ENCODE measurements at regions not wholly inside any gene's neighbourhood (a gene's known extent, or its start where the extent isn't known, plus 50 kb on each side); places are given as distances from the start of the nearest gene placed in this dataset.

DNA sequence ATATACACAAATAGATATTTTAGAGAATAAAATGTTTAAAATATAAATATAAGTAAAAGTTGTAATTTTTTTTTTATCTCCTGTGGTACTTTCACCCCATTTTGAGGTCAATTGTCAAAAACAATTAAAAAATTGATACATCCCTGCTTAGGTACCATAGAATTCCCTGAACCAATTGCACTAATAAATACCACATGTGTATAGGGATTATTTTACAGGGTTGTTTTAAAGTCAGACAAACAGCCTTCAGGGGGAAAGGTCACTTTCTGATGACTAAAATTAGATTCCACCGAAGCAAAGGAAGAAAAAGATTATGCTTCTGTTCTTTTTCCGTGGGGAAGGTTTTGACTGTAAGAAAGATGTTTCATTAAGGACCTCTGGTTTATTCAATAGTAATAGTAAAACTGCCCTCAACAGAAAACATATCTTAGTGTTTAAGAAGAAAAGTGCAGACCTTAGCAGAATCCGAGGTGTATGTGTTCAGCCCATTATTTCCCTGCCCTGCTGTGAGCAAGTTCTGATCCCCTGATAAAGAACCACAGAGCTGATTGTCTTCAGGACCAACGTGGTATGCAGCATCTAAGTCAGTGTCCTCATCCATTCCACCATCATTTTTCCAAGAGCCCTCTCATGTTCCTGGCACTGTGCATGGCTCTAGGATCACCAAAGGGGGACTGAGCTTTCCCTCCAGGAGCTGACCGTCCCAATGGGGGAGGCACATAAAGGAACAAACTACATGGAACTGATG lies 132.9 kb upstream of the IL12A start:
- CTCF ChIA-PET = no interaction called here

DNA sequence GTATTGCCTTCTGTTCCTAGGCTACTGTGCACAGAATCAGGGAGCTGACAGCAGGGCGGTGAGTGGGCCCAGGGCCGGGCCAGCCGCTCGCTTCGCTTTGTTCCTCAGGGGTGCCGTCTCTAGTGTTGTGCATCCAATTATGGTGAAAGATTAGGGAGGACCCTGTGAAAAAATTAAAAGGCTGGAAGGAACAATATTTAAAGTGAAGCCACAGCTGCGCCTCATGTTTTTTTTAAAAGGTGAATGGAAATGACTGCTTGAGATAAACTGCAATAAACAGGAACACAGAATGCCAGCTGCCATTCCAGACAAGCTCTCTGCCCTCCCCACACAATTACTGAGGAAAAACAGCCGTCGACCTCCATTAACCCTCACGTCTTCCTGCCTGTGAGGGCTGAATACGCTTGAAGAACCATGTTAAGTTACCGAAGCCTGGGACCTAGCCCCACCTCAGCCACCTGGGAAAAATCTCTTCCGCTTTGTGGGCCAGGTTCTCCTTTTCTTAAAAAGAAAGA lies 132.0 kb upstream of the IL12A start:
- H3K4me1 ChIP-seq (ENCODE audit: control insufficient read depth in 2 of 2, insufficient read depth in 2 of 2, low read length in 2 of 2) = no peaks in the 10 kb centered on the region
- CTCF ChIA-PET = no interaction called here
- intact Hi-C loops (cut with micrococcal nuclease) = no loop called here
- POLR2A ChIA-PET = no interaction called here
- no peaks in the 10 kb centered on the region for H3K36me3 ChIP-seq (ENCODE audit: control insufficient read depth in 2 of 3, insufficient read depth in 3 of 3, low read length in 3 of 3)
- no peak overlapping the region for H3K27ac Mint-ChIP-seq
- H3K9me3 Mint-ChIP-seq = no peaks in the 10 kb centered on the region
- DNase-seq (no peak), ATAC-seq (no peak)
- H3K36me3 Mint-ChIP-seq = no peaks in the 10 kb centered on the region
- no peak overlapping the region for H3K4me3 Mint-ChIP-seq
- no peak overlapping the region for H3K4me3 ChIP-seq (ENCODE audit: low read length)
- H3K4me1 Mint-ChIP-seq = peaks cover 0 to 8% (median 4%) of the 10 kb centered on the region in 7 donors
- H3K27me3 ChIP-seq (ENCODE audit: control insufficient read depth in 2 of 2, insufficient read depth in 2 of 2, low read length in 2 of 2) = no peaks in the 10 kb centered on the region
- H3K27ac ChIP-seq (ENCODE audit: low read depth, low read length) = no peak overlapping the region
- H3K9me3 ChIP-seq (ENCODE audit: control insufficient read depth in 2 of 3, low read length in 3 of 3) = no peaks in the 10 kb centered on the region
- peaks cover 8 to 43% (median 41%) of the 10 kb centered on the region in 5 donors for H3K27me3 Mint-ChIP-seq

More for the DNA sequence above, 132.9 kb upstream of the IL12A start:
- no peaks in the 10 kb centered on the region for H3K36me3 Mint-ChIP-seq
- Histone ChIP-seq H3K9me3 (ENCODE audit: control insufficient read depth in 2 of 3, low read length in 3 of 3) (no peaks in the 10 kb centered on the region), H3K36me3 (ENCODE audit: control insufficient read depth in 2 of 3, insufficient read depth in 3 of 3, low read length in 3 of 3) (no peaks in the 10 kb centered on the region), H3K27me3 (ENCODE audit: control insufficient read depth in 2 of 2, insufficient read depth in 2 of 2, low read length in 2 of 2) (no peaks in the 10 kb centered on the region), H3K4me3 (ENCODE audit: low read length) (no peak overlapping the region), H3K27ac (ENCODE audit: low read depth, low read length) (no peak overlapping the region), H3K4me1 (ENCODE audit: control insufficient read depth in 2 of 2, insufficient read depth in 2 of 2, low read length in 2 of 2) (no peaks in the 10 kb centered on the region)
- H3K4me1 Mint-ChIP-seq = peaks cover 0 to 8% (median 0%) of the 10 kb centered on the region in 7 donors
- peaks cover 8 to 43% (median 40%) of the 10 kb centered on the region in 5 donors for H3K27me3 Mint-ChIP-seq
- ATAC-seq = no peak
- H3K27ac Mint-ChIP-seq = no peak overlapping the region
- no peak overlapping the region for H3K4me3 Mint-ChIP-seq
- intact Hi-C loops (cut with micrococcal nuclease) = no loop called here
- POLR2A ChIA-PET = no interaction called here
- H3K9me3 Mint-ChIP-seq = no peaks in the 10 kb centered on the region
- DNase-seq = no peak

DNA sequence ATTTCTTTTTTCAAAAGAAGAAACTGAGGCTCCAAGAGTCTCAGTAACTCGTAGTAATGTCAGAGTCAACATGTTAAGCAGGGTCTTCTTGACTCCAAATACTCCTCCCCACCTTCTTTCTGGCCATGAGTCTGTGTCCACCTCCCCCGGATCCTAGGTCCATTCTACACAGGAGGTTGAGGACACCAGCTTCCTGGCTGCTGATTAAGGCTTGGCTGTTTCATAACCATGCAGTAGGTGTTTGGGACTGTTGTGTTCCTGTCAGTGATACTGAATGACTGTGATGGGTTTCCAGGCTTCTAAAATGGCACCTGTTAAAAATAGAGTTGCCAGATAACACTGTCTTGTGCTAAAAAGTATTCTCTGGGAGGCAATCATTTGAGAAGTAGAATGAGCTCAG lies 130.8 kb upstream of the IL12A start:
- Mint-ChIP-seq H3K27ac (no peak overlapping the region), H3K36me3 (no peaks in the 10 kb centered on the region), H3K9me3 (no peaks in the 10 kb centered on the region), H3K4me3 (no peak overlapping the region), H3K4me1 (peaks cover 0 to 11% (median 4%) of the 10 kb centered on the region in 7 donors), H3K27me3 (peaks cover 8 to 43% (median 37%) of the 10 kb centered on the region in 5 donors)
- no peak overlapping the region for H3K27ac ChIP-seq (ENCODE audit: low read depth, low read length)
- no peaks in the 10 kb centered on the region for H3K4me1 ChIP-seq (ENCODE audit: control insufficient read depth in 2 of 2, insufficient read depth in 2 of 2, low read length in 2 of 2)
- ChIA-PET CTCF (no interaction called here), POLR2A (no interaction called here)
- H3K36me3 ChIP-seq (ENCODE audit: control insufficient read depth in 2 of 3, insufficient read depth in 3 of 3, low read length in 3 of 3) = no peaks in the 10 kb centered on the region
- no peaks in the 10 kb centered on the region for H3K27me3 ChIP-seq (ENCODE audit: control insufficient read depth in 2 of 2, insufficient read depth in 2 of 2, low read length in 2 of 2)
- ATAC-seq = no peak
- no peaks in the 10 kb centered on the region for H3K9me3 ChIP-seq (ENCODE audit: control insufficient read depth in 2 of 3, low read length in 3 of 3)
- intact Hi-C loops (cut with micrococcal nuclease) = no loop called here
- H3K4me3 ChIP-seq (ENCODE audit: low read length) = no peak overlapping the region
- DNase-seq = no peak

DNA sequence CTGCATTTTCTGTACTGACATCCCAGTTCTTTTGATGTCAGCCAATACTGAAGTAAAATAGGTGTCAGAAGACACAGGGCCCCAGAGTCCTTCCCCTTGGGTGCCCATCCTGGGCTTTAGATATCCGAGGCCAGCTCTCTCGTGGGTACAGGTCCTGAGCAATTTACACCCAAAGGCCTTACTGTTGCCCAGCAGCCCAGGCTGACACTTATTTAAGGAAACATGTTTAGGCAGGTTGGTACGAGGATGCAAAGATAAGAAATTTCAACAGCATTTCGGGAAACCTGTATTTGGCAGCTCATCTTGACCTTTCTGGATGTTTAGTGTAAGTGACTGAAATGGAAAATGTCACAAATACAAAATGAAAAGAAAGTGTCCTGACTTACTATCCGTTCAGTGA lies 130.0 kb upstream of the IL12A start:
- Histone ChIP-seq H3K27ac (ENCODE audit: low read depth, low read length) (no peak overlapping the region), H3K27me3 (ENCODE audit: control insufficient read depth in 2 of 2, insufficient read depth in 2 of 2, low read length in 2 of 2) (no peaks in the 10 kb centered on the region), H3K36me3 (ENCODE audit: control insufficient read depth in 2 of 3, insufficient read depth in 3 of 3, low read length in 3 of 3) (no peaks in the 10 kb centered on the region), H3K9me3 (ENCODE audit: control insufficient read depth in 2 of 3, low read length in 3 of 3) (no peaks in the 10 kb centered on the region), H3K4me1 (ENCODE audit: control insufficient read depth in 2 of 2, insufficient read depth in 2 of 2, low read length in 2 of 2) (no peaks in the 10 kb centered on the region), H3K4me3 (ENCODE audit: low read length) (no peak overlapping the region)
- POLR2A ChIA-PET = no interaction called here
- Mint-ChIP-seq H3K36me3 (no peaks in the 10 kb centered on the region), H3K4me1 (peaks cover 0 to 11% (median 4%) of the 10 kb centered on the region in 7 donors), H3K27ac (no peak overlapping the region), H3K27me3 (peaks cover 8 to 38% (median 32%) of the 10 kb centered on the region in 5 donors), H3K4me3 (no peak overlapping the region), H3K9me3 (no peaks in the 10 kb centered on the region)
- intact Hi-C loops (cut with micrococcal nuclease) = no loop called here
- no peak for DNase-seq
- CTCF ChIA-PET = no interaction called here
- no peak for ATAC-seq

DNA sequence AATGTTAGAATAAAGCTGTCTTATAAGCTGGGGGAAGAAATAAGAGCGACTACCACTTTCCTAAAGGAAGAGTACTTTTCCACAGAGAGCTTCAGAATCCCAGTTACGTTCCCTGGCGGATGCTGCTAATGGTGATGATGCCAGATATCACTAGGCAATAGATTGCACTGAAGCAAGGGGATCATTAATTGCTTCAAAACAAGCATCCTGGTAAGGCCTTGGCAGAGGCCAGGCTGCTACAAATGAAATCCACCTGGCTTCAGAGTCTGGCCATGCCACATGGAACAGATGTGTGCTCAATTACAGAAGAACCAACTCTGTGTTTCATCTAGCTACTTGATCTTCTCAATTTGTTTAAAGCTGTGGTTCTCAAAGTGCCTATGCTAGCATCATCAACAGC lies 129.2 kb upstream of the IL12A start:
- no peak for ATAC-seq
- Histone ChIP-seq H3K9me3 (ENCODE audit: control insufficient read depth in 2 of 3, low read length in 3 of 3) (no peaks in the 10 kb centered on the region), H3K36me3 (ENCODE audit: control insufficient read depth in 2 of 3, insufficient read depth in 3 of 3, low read length in 3 of 3) (no peaks in the 10 kb centered on the region), H3K4me3 (ENCODE audit: low read length) (no peak overlapping the region), H3K27ac (ENCODE audit: low read depth, low read length) (no peak overlapping the region), H3K27me3 (ENCODE audit: control insufficient read depth in 2 of 2, insufficient read depth in 2 of 2, low read length in 2 of 2) (no peaks in the 10 kb centered on the region), H3K4me1 (ENCODE audit: control insufficient read depth in 2 of 2, insufficient read depth in 2 of 2, low read length in 2 of 2) (no peaks in the 10 kb centered on the region)
- no peak for DNase-seq
- intact Hi-C loops (cut with micrococcal nuclease) = no loop called here
- ChIA-PET POLR2A (interaction anchor here (0.6 kb wide), 1 partner anchor 81 kb away, joined by 4 read pairs; no protein-coding TSS in a partner anchor), CTCF (no interaction called here)
- H3K27ac Mint-ChIP-seq = no peak overlapping the region
- no peak overlapping the region for H3K4me3 Mint-ChIP-seq
- H3K4me1 Mint-ChIP-seq = peaks cover 0 to 11% (median 4%) of the 10 kb centered on the region in 7 donors
- H3K9me3 Mint-ChIP-seq = no peaks in the 10 kb centered on the region
- H3K27me3 Mint-ChIP-seq = peaks cover 8 to 33% (median 26%) of the 10 kb centered on the region in 5 donors
- no peaks in the 10 kb centered on the region for H3K36me3 Mint-ChIP-seq

DNA sequence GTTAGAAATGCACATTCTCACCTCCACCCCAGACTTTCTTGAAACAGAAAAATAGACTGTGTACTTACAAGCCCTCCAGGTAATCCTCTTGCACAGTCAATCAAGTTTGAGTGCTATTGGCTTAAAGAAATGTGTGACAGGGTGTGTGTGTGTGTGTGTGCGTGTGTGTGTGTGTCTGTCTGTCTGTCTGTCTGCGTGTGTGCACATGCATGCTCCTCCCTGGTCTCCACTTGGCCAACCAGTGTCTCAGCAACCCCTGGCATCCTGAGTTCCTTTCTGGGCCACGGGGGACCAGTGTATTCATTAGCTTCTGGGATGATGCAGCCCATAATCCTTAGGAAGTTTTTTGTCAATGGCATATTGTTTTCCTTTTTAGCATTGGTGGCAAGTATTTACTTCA lies 128.8 kb upstream of the IL12A start:
- Mint-ChIP-seq H3K27me3 (peaks cover 8 to 31% (median 26%) of the 10 kb centered on the region in 5 donors), H3K4me3 (no peak overlapping the region), H3K36me3 (no peaks in the 10 kb centered on the region), H3K4me1 (peaks cover 0 to 11% (median 4%) of the 10 kb centered on the region in 7 donors), H3K9me3 (no peaks in the 10 kb centered on the region), H3K27ac (no peak overlapping the region)
- ChIA-PET CTCF (no interaction called here), POLR2A (interaction anchor here (0.6 kb wide), 1 partner anchor 81 kb away, joined by 4 read pairs; no protein-coding TSS in a partner anchor)
- Histone ChIP-seq H3K9me3 (ENCODE audit: control insufficient read depth in 2 of 3, low read length in 3 of 3) (no peaks in the 10 kb centered on the region), H3K36me3 (ENCODE audit: control insufficient read depth in 2 of 3, insufficient read depth in 3 of 3, low read length in 3 of 3) (no peaks in the 10 kb centered on the region), H3K27me3 (ENCODE audit: control insufficient read depth in 2 of 2, insufficient read depth in 2 of 2, low read length in 2 of 2) (no peaks in the 10 kb centered on the region), H3K27ac (ENCODE audit: low read depth, low read length) (no peak overlapping the region), H3K4me3 (ENCODE audit: low read length) (no peak overlapping the region), H3K4me1 (ENCODE audit: control insufficient read depth in 2 of 2, insufficient read depth in 2 of 2, low read length in 2 of 2) (no peaks in the 10 kb centered on the region)
- no peak for ATAC-seq
- intact Hi-C loops (cut with micrococcal nuclease) = no loop called here
- no peak for DNase-seq
